Tibial artery (tissue), 4 donors: ENCODE measurements at regions not wholly inside any gene's neighbourhood (a gene's known extent, or its start where the extent isn't known, plus 50 kb on each side); places are given as distances from the start of the nearest gene placed in this dataset.

ENCODE experiments used
- DNase-seq, 2 donors: peaks; one replicate each; pipeline ENCODE4 v3.0.0-alpha.2; 2019
- H3K27ac ChIP-seq, 2 donors: fragments of 200-600 bp; sonication (generic) in 1 of 2; 1 replicate in 1 of 2; 2 replicates in 1 of 2; pipeline ENCODE4 v1.5.1; 2018 to 2019; ENCODE audit warnings: mild to moderate bottlenecking in 1 of 2
- H3K27me3 ChIP-seq, 2 donors: fragments of 200-600 bp; sonication (generic) in 1 of 2; one replicate each; pipeline versions ENCODE4 v1.5.1 to v1.6.0; 2016 to 2019
- H3K36me3 ChIP-seq, 3 donors: fragments of 200-600 bp; sonication (generic) in 2 of 3; one replicate each; pipeline ENCODE4 v1.5.1; 2016 to 2019; ENCODE audit warnings: mild to moderate bottlenecking in 2 of 3
- H3K4me1 ChIP-seq, 4 donors: fragments of 200-600 bp; sonication (generic) in 2 of 4; 1 replicate in 3 of 4; 2 replicates in 1 of 4; pipeline ENCODE4 v1.5.1; 2016 to 2019
- H3K4me3 ChIP-seq, 2 donors: fragments of 200-600 bp; sonication (generic) in 1 of 2; 1 replicate in 1 of 2; 2 replicates in 1 of 2; pipeline ENCODE4 v1.5.1; 2018 to 2019; ENCODE audit warnings: mild to moderate bottlenecking in 2 of 2
- H3K9me3 ChIP-seq, 3 donors: fragments of 200-600 bp; sonication (generic) in 1 of 3; one replicate each; pipeline ENCODE4 v1.5.1; 2016 to 2019
- intact Hi-C: fragments of 100-400 bp; cut with DNase I; formaldehyde crosslinking; loops from one replicate; pipeline ENCODE4 v1.15.0; 2023; ENCODE audit warnings: low total_unique reads
- TF ChIP-seq, protein P1 (sequence below), 2 experiments: fragments of 200-600 bp in 1 of 2; fragments of 450-650 bp in 1 of 2; IDR thresholded peaks; one replicate each; pipeline ENCODE4 v1.5.1; 2017 to 2019; ENCODE audit warnings: antibody characterized with exemption in 2 of 2, mild to moderate bottlenecking in 1 of 2, moderate library complexity in 1 of 2

DNA sequence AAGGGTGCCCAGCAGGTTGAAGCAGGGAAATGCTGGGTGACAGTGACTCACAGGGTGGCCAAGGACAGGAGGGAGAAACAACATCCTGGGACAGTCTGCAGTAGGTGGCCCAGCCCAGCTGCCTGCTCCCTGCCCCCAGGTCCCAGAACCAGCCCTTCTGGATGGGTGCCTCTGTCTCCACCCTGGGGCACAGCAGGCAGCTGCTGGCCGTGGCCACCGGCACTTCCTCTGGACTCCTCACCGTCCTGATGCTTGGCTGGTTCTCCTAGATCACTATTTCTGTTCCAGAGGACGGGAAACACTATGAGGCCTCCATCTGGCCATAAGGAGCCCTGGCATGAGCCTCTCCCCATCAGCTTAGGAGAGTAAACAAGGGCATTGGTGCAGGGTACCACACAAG is 258.9 kb downstream of the XXYLT1 start:
- TF ChIP-seq, protein P1, sequence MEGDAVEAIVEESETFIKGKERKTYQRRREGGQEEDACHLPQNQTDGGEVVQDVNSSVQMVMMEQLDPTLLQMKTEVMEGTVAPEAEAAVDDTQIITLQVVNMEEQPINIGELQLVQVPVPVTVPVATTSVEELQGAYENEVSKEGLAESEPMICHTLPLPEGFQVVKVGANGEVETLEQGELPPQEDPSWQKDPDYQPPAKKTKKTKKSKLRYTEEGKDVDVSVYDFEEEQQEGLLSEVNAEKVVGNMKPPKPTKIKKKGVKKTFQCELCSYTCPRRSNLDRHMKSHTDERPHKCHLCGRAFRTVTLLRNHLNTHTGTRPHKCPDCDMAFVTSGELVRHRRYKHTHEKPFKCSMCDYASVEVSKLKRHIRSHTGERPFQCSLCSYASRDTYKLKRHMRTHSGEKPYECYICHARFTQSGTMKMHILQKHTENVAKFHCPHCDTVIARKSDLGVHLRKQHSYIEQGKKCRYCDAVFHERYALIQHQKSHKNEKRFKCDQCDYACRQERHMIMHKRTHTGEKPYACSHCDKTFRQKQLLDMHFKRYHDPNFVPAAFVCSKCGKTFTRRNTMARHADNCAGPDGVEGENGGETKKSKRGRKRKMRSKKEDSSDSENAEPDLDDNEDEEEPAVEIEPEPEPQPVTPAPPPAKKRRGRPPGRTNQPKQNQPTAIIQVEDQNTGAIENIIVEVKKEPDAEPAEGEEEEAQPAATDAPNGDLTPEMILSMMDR (IDR thresholded peaks at IDR 0.05) = no peak
- Histone ChIP-seq H3K4me1 (no peaks in the 10 kb centered on the region), H3K27me3 (no peaks in the 10 kb centered on the region), H3K4me3 (no peak overlapping the region), H3K36me3 (no peaks in the 10 kb centered on the region), H3K9me3 (no peaks in the 10 kb centered on the region), H3K27ac (no peak overlapping the region)
- peak in 1 of 2 donors; percentile 25 for DNase-seq
- intact Hi-C loops = no loop called here

DNA sequence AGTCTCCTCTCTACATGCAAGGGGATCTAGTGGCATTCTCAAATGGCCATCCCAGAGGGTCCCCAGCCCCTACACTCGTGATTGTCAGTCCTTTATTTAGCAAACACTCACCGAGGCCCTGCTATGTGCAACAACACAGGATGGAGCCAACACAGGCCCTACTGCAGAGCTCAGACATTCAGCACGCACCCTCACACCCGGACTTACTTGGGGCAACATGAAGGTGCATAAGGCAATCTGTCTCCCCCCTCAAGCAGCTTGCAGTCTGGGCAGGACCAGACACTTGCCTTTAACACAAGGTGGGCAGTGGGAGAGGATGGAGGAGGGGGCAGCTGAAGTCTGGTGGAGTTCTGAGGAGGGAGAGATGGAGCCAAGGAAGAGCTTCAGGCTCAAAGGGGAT is 258.4 kb downstream of the XXYLT1 start:
- no peak overlapping the region for H3K27ac ChIP-seq
- no peak overlapping the region for H3K4me3 ChIP-seq
- intact Hi-C loops = no loop called here
- no peaks in the 10 kb centered on the region for H3K27me3 ChIP-seq
- H3K36me3 ChIP-seq = no peaks in the 10 kb centered on the region
- no peaks in the 10 kb centered on the region for H3K9me3 ChIP-seq
- TF ChIP-seq, protein P1 (IDR thresholded peaks at IDR 0.05) = no peak
- DNase-seq = peak in 1 of 2 donors; percentile 56
- H3K4me1 ChIP-seq = no peaks in the 10 kb centered on the region

DNA sequence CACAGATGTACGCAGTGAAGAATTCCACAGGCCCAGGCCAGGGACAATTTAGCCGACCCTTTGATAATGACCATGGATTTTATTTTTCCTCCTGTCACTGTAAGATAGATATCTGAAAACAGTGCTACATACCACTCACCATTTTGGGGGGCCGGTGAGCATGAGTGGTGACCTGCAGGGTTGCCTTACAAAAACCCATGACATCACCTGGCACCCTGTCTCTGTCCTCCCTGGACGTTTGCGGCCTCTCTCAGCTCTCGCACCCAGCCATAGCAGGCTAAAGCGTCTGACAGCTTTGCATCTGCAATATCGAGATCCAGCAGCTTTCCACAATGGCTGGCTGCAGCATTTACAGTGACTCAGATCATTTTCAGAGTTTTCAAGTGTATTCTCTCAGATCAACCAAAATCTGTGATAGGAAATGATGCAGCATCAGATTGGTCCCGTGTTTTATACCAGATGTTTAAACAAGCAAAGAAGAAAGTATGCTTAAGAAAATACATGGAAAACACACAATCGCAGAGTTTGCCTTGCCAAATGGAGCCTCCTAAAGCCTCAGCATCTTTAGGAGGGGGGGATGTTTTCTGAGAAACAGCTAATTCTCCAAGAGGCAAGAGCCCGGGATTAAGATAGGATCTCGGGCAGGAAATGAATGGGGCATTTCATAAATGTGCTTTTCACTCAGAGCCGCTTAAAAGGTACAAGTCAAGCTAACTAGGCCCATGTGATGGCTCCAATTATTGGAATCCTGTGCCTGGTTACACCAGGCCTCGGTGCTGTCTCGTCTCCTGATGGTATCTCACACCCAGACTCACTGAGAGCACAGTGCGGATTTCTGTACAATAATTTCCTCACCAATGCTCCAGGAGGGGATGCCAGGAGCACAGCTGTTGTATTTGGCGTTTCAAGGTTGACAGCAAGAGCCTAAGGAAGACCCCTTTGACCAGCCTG is 257.3 kb downstream of the XXYLT1 start:
- intact Hi-C loops = no loop called here
- no peaks in the 10 kb centered on the region for H3K27me3 ChIP-seq
- no peaks in the 10 kb centered on the region for H3K36me3 ChIP-seq
- peak in 1 of 2 donors; percentile 34 for DNase-seq
- H3K4me1 ChIP-seq = no peaks in the 10 kb centered on the region
- no peak overlapping the region for H3K4me3 ChIP-seq
- no peak overlapping the region for H3K27ac ChIP-seq
- TF ChIP-seq, protein P1 (IDR thresholded peaks at IDR 0.05) = no peak
- H3K9me3 ChIP-seq = no peaks in the 10 kb centered on the region

DNA sequence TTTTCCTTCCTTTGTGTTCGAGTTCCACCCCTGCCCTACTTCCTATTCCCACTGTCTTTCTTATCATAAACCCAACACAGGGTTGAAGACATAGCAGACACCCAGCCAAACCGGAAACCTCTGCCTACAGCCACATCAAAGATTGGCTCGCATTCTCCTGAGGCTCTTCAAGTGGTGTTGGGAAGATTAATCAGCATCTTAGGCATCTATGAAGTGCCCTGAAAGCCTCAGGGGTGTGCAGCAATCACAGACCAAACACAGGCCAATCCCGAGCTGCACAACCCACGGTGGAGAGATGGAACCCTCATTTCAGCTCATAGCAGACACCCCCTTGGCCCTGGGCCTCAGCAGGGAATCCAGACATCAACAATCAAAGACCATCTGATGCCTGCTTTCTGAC is 255.9 kb downstream of the XXYLT1 start:
- DNase-seq = peak in 1 of 2 donors; percentile 7
- intact Hi-C loops = no loop called here
- no peaks in the 10 kb centered on the region for H3K4me1 ChIP-seq
- peaks cover 0 to 3% of the 10 kb centered on the region in 2 donors for H3K27me3 ChIP-seq
- TF ChIP-seq, protein P1 (IDR thresholded peaks at IDR 0.05) = no peak
- H3K9me3 ChIP-seq = no peaks in the 10 kb centered on the region
- H3K27ac ChIP-seq = no peak overlapping the region
- H3K4me3 ChIP-seq = no peak overlapping the region
- no peaks in the 10 kb centered on the region for H3K36me3 ChIP-seq

DNA sequence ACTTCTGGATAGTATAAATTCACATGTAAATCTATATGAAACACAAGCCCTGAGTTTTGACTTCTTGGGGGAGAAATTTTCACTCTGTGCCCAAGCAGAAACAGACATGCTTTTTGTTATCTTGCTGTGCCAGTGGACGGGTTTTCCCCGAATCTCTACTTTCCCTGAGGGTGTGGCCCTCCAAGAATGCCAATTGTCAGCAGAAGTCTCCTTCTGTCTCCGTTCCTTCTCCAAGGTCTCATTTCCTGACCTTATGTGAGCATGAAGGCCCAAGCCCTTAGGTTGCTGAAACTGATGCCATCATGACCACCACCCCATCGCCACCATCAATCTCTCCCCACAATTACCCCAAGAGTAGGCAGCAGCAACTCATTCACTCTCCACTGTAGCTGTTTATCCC is 253.8 kb downstream of the XXYLT1 start:
- intact Hi-C loops = no loop called here
- peaks cover 0 to 7% of the 10 kb centered on the region in 2 donors for H3K27me3 ChIP-seq
- no peaks in the 10 kb centered on the region for H3K36me3 ChIP-seq
- H3K9me3 ChIP-seq = no peaks in the 10 kb centered on the region
- H3K4me3 ChIP-seq = no peak overlapping the region
- H3K4me1 ChIP-seq = no peaks in the 10 kb centered on the region
- no peak overlapping the region for H3K27ac ChIP-seq
- DNase-seq = no peak
- TF ChIP-seq, protein P1 (IDR thresholded peaks at IDR 0.05) = no peak
